ENCODE measurements at regions not wholly inside any gene's neighbourhood (a gene's known extent, or its start where the extent isn't known, plus 50 kb on each side); places are given as distances from the start of the nearest gene placed in this dataset.
"Not testable (repeated sequence)": the region's sequence is repeated elsewhere in the genome, so short reads cannot be mapped to it uniquely, and the experiment has no call there.

DNA sequence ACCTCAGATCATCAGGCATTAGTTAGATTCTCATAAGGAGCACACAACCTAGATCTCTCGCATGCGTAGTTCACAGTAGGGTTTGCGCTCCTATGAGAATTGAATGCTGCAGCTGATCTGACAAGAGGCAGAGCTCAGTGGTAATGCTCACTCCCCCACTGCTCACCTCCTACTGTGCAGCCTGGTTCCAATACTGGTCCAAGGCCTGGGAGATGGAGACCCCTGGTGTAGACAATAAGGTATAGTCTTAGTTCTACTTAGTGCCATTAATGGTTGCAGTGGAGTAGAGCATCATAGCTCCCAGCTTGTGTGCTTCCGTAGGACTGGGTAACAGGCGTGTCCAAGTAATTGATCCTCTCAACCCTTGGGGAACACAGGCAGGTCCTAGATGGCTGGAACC is 70.4 kb upstream of the ANKRD55 start:
- DNase-seq, result no peak

DNA sequence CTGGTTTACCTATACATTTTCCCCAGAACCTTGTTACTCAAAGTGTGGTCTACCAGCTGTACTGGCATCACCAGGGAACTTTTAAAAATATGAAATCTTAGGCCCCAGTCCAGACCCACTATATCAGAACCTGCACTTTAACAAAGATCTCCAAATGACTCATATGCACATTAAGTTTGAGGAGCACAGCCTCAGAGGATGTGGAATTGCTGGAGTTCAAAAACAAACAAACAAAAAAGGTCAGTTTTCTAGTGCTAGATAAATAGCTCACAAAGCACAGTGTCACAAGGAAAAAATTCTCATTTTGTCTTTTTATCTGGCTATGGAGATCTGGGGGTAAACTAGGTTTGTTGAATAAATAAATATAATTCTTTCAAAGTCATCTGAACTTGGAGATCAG is 68.9 kb upstream of the ANKRD55 start:
- no peak for DNase-seq

- DNase-seq, result no peak
Observed at GRCh38 chr5:56301069-56301468, 67.9 kb upstream of the ANKRD55 start.

DNA sequence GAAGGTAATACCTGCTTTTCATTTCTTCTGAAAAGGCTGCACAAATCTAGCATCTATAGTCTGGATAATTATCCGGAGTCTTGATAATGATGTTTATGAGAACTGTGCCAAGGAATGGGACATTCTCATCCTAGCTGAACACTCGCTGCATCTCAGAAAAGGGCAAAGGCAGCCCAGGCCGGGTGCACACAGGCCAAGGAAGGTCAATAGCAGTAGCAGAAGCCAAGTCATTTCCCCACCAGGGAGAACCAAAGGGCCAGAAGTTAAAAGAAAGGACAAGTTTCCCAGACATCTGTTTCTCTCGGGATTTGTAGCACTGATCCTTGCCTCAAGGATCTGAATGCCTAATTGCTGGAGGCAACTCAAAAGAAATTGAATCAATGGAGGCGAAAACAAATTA is 66.1 kb upstream of the ANKRD55 start:
- no peak for DNase-seq

GRCh38 chr5:56298336-56299090 is 65.4 kb upstream of the ANKRD55 start:
- no peak for DNase-seq

GRCh38 chr5:56297851-56298250 is 64.7 kb upstream of the ANKRD55 start:
- no peak for DNase-seq

GRCh38 chr5:56295311-56295710 is 62.2 kb upstream of the ANKRD55 start:
- not testable (repeated sequence) for DNase-seq

- no peak for DNase-seq
Observed at GRCh38 chr5:56294354-56294753, 61.2 kb upstream of the ANKRD55 start.

- not testable (repeated sequence) for DNase-seq
Observed at GRCh38 chr5:56292874-56293273, 59.7 kb upstream of the ANKRD55 start.

DNA sequence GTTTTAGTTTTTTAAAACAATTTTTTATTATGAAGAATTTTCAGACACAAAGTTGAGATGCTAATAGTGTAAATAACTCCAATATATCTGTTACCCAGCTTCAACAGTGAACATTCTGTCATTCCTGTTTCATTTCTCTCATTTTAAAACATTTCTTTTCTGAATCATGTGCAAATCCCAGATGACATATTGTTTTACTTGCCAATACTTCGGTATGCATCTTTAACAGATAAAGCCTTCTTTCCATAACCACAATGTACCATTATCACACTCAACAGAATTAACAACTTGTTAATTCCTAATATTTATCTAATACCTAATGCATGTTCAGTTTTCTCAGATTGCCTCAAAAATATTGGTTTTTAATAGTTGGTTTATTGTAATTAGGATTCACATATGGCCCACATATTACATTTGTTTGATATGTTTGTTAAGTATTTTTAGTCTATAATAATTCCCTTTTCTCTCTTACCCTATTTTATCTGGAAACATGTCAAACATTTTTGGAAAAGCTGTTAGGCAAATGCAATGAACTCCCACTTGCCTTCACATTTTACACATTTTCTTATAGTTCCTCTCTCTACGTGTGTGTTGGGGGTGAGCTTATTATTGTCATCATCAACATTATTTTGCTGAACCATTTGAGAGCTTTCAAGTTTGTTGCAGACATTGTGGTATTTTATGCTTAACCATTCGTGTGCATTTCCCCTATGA is 58.7 kb upstream of the ANKRD55 start:
- no peak for DNase-seq

DNA sequence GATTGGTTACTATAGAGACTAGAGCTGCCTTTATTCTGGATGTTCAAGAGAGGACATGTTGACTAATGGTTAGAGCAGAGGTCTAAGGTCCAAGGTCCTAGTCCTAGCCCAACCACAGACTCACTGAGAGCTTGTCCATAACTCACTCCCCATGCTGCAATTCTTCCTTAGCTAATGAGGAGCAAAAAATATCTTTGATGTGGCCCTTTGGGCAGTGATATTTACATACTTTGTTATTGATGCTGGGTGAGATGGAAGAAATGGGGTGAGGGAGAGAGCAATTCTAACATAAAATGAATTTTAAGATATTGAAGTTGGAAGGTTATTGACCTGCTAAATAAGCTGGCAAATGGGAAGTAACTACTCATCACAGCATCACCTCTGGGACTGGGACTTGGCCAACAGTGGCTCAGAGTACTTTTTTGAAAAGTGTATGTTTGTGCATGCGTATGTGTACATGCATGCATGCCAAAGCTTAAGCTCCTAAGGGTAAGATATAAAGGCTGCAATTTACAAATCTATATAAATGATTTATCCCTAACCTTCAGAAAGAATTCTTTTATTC is 58.0 kb upstream of the ANKRD55 start:
- no peak for DNase-seq

DNA sequence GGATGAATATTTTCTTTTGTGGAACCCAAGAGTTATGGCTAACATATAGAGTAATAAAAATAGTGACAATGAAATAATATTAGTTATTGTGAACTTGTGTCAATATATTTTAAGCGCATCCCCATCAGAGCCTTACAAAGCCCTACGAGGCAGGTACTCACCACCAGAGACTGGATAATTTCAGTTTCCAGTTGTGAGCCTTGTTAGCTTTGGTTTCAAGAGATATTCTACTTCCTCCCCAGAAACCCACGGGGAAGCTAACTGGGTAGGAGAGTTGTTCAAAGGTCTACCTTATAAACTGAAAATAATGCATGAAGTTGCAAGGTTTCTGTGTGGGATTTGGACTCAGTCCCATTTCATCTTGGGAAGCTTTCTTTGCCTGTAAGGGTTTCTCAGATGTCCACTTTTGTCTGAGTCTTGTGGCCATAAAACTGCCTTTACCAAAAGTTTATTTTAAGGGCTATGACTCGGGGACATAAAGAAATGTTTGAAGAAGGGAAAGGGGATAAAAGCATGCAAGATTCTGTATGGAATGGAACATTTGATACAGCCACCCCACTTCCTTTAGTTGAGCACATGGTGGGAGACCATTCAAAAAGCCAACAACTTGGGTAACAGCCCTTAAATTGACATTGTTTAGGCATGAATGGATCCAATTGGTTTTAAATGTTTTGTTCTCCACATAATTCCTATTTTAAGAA is 57.4 kb upstream of the ANKRD55 start:
- DNase-seq, result no peak

GRCh38 chr5:56289602-56289987 is 56.5 kb upstream of the ANKRD55 start:
- DNase-seq, result no peak

GRCh38 chr5:56288873-56289601 is 55.9 kb upstream of the ANKRD55 start:
- DNase-seq, result no peak

GRCh38 chr5:56286015-56286884 is 53.1 kb upstream of the ANKRD55 start:
- DNase-seq, result no peak

DNA sequence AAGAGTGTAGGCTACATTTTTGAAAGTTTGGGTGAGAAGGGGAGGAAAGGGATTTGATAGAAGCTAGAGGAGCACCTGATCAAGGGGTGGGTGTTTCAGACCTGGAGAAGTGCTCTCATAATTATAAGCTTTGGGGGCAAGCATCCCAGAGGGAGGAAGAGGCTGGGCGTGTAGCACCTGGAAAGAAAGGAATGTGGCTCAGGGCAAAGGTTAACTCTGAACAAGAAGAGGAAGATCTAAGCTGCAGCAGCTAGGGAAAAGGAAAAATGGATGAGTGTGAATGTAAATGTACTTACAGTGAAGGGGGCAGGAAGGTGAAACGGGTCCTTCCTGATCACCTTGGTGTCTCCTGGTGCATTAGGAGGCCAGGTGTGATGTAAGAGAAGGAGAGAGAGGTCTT is 49.8 kb upstream of the ANKRD55 start:
- no peak for DNase-seq

All from anterior cingulate cortex (tissue), 58 donors.